ENCODE measurements at regions not wholly inside any gene's neighbourhood (a gene's known extent, or its start where the extent isn't known, plus 50 kb on each side); places are given as distances from the start of the nearest gene placed in this dataset.
"Not testable (repeated sequence)": the region's sequence is repeated elsewhere in the genome, so short reads cannot be mapped to it uniquely, and the experiment has no call there.

GRCh38 chr6:44723439-44724197, 336.1 kb downstream of the CDC5L start:
- DNase-seq, result no peak

- DNase-seq, result no peak
Measured at GRCh38 chr6:44725070-44725469, 337.6 kb downstream of the CDC5L start.

- no peak for DNase-seq
Measured at GRCh38 chr6:44727651-44728630, 340.4 kb downstream of the CDC5L start.

- DNase-seq, result no peak
Measured at GRCh38 chr6:44730771-44731391, 343.4 kb downstream of the CDC5L start.

GRCh38 chr6:44731485-44732095, 344.1 kb downstream of the CDC5L start:
- DNase-seq, result no peak

GRCh38 chr6:44732243-44732642, 344.7 kb downstream of the CDC5L start:
- DNase-seq, result no peak

GRCh38 chr6:44733126-44733525, 345.6 kb downstream of the CDC5L start:
- no peak for DNase-seq

- DNase-seq, result no peak
Measured at GRCh38 chr6:44733868-44734267, 346.4 kb downstream of the CDC5L start.

GRCh38 chr6:44734886-44735629, 347.6 kb downstream of the CDC5L start:
- DNase-seq, result no peak

- DNase-seq, result no peak
Measured at GRCh38 chr6:44735630-44735963, 348.1 kb downstream of the CDC5L start.

GRCh38 chr6:44737341-44737740, 349.8 kb downstream of the CDC5L start:
- DNase-seq, result no peak

GRCh38 chr6:44737829-44738528, 350.5 kb downstream of the CDC5L start:
- DNase-seq, result no peak

GRCh38 chr6:44738601-44739146, 351.2 kb downstream of the CDC5L start:
- DNase-seq, result no peak

GRCh38 chr6:44739181-44739580, 351.7 kb downstream of the CDC5L start:
- DNase-seq, result no peak

- no peak for DNase-seq
Measured at GRCh38 chr6:44740566-44741120, 353.1 kb downstream of the CDC5L start.

- DNase-seq, result no peak
Measured at GRCh38 chr6:44742201-44742600, 354.7 kb downstream of the CDC5L start.

- no peak for DNase-seq
Measured at GRCh38 chr6:44742828-44743372, 355.4 kb downstream of the CDC5L start.

- not testable (repeated sequence) for DNase-seq
Measured at GRCh38 chr6:44760116-44760515, 372.6 kb downstream of the CDC5L start.

- no peak for DNase-seq
Measured at GRCh38 chr6:44761046-44761445, 373.5 kb downstream of the CDC5L start.

GRCh38 chr6:44762496-44762895, 375.0 kb downstream of the CDC5L start:
- DNase-seq, result no peak
